ENCODE measurements at regions not wholly inside any gene's neighbourhood (a gene's known extent, or its start where the extent isn't known, plus 50 kb on each side); places are given as distances from the start of the nearest gene placed in this dataset.

- no peak for ATAC-seq (ENCODE audit: insufficient number of reproducible peaks, low FRiP score, low read depth)
- Histone ChIP-seq H3K4me3 (no peak overlapping the region), H3K4me1 (ENCODE audit: control insufficient read depth in 1 of 2, low read depth in 2 of 2) (no peaks in the 10 kb centered on the region), H3K27me3 (replicated peaks; ENCODE audit: insufficient read depth) (no peaks in the 10 kb centered on the region), H3K36me3 (no peaks in the 10 kb centered on the region), H3K9me3 (no peaks in the 10 kb centered on the region), H3K27ac (no peak overlapping the region)
- TF ChIP-seq CTCF (IDR thresholded peaks at IDR 0.05), result no peak
- DNase-seq (ENCODE audit: low spot score), result no peak
Measured at GRCh38 chr17:69723316-69723715, 308.8 kb downstream of the MAP2K6 start.

- TF ChIP-seq CTCF (IDR thresholded peaks at IDR 0.05), result no peak
- Histone ChIP-seq H3K9me3 (no peaks in the 10 kb centered on the region), H3K36me3 (no peaks in the 10 kb centered on the region), H3K4me1 (ENCODE audit: control insufficient read depth in 1 of 2, low read depth in 2 of 2) (no peaks in the 10 kb centered on the region), H3K27me3 (replicated peaks; ENCODE audit: insufficient read depth) (no peaks in the 10 kb centered on the region), H3K27ac (no peak overlapping the region), H3K4me3 (no peak overlapping the region)
- ATAC-seq (ENCODE audit: insufficient number of reproducible peaks, low FRiP score, low read depth), result no peak
- no peak for DNase-seq (ENCODE audit: low spot score)
Measured at GRCh38 chr17:69723741-69724140, 309.2 kb downstream of the MAP2K6 start.

DNA sequence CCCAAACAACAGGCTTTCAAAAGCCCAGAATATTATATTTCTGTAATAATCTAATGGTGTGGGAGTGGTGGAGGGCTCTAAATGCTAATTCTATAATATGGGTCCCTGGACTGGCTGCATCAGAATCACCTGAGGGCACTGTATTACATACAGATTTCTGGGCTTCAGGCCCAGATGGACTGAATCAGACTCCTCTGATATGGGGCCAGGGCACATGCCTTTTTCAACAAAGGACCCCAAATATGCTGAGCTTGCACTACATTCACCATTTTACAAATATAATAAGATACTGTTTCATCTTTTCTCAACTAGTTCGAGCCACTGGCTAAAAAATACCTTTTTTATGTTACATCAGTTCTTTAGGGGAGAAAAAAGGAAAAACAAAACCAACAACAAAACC is 309.7 kb downstream of the MAP2K6 start:
- no peak for ATAC-seq (ENCODE audit: insufficient number of reproducible peaks, low FRiP score, low read depth)
- no peak overlapping the region for H3K27ac ChIP-seq
- no peak for TF ChIP-seq CTCF (IDR thresholded peaks at IDR 0.05)
- no peaks in the 10 kb centered on the region for H3K27me3 ChIP-seq (replicated peaks; ENCODE audit: insufficient read depth)
- H3K9me3 ChIP-seq, result no peaks in the 10 kb centered on the region
- no peak overlapping the region for H3K4me3 ChIP-seq
- H3K4me1 ChIP-seq (ENCODE audit: control insufficient read depth in 1 of 2, low read depth in 2 of 2), result no peaks in the 10 kb centered on the region
- no peaks in the 10 kb centered on the region for H3K36me3 ChIP-seq
- DNase-seq (ENCODE audit: low spot score), result no peak

GRCh38 chr17:69725146-69725545 is 310.6 kb downstream of the MAP2K6 start:
- Histone ChIP-seq H3K36me3 (no peaks in the 10 kb centered on the region), H3K9me3 (no peaks in the 10 kb centered on the region), H3K4me1 (ENCODE audit: control insufficient read depth in 1 of 2, low read depth in 2 of 2) (no peaks in the 10 kb centered on the region), H3K27me3 (replicated peaks; ENCODE audit: insufficient read depth) (no peaks in the 10 kb centered on the region), H3K27ac (no peak overlapping the region), H3K4me3 (no peak overlapping the region)
- ATAC-seq (ENCODE audit: insufficient number of reproducible peaks, low FRiP score, low read depth) (no peak), DNase-seq (ENCODE audit: low spot score) (no peak)
- TF ChIP-seq CTCF (IDR thresholded peaks at IDR 0.05), result no peak

GRCh38 chr17:69728816-69729215 is 314.3 kb downstream of the MAP2K6 start:
- TF ChIP-seq CTCF (IDR thresholded peaks at IDR 0.05), result no peak
- no peak for DNase-seq (ENCODE audit: low spot score)
- Histone ChIP-seq H3K4me3 (no peak overlapping the region), H3K27me3 (replicated peaks; ENCODE audit: insufficient read depth) (no peaks in the 10 kb centered on the region), H3K36me3 (no peaks in the 10 kb centered on the region), H3K4me1 (ENCODE audit: control insufficient read depth in 1 of 2, low read depth in 2 of 2) (peaks cover 0 to 7% of the 10 kb centered on the region in 2 donors), H3K27ac (no peak overlapping the region), H3K9me3 (no peaks in the 10 kb centered on the region)
- ATAC-seq (ENCODE audit: insufficient number of reproducible peaks, low FRiP score, low read depth), result no peak

Data from thoracic aorta (tissue), 2 donors.